Testis (tissue), 2 donors: ENCODE measurements at regions not wholly inside any gene's neighbourhood (a gene's known extent, or its start where the extent isn't known, plus 50 kb on each side); places are given as distances from the start of the nearest gene placed in this dataset.

ENCODE experiments used
- DNase-seq: peaks from one replicate; pipeline ENCODE4 v3.0.0-alpha.2; 2019
- H3K27ac ChIP-seq, 2 donors: fragments of 200-600 bp; sonication (generic); one replicate each; pipeline ENCODE4 v1.5.1; 2019
- H3K27me3 ChIP-seq: fragments of 200-600 bp; sonication (generic); one replicate; pipeline ENCODE4 v1.5.1; 2019
- H3K36me3 ChIP-seq: fragments of 200-600 bp; sonication (generic); one replicate; pipeline ENCODE4 v1.5.1; 2017; ENCODE audit warnings: low read depth; ENCODE audit errors: missing control alignments
- H3K4me1 ChIP-seq: fragments of 200-600 bp; sonication (generic); one replicate; pipeline ENCODE4 v1.5.1; 2019
- H3K4me3 ChIP-seq, 2 donors: fragments of 200-600 bp; sonication (generic); one replicate each; pipeline ENCODE4 v1.5.1; 2017 to 2019
- H3K9me3 ChIP-seq: fragments of 200-600 bp; sonication (generic); one replicate; pipeline ENCODE4 v1.5.1; 2017
- POLR2A ChIP-seq: fragments of 450-650 bp; IDR thresholded peaks from one replicate; pipeline ENCODE4 v1.6.1; 2017; ENCODE audit warnings: antibody characterized with exemption, mild to moderate bottlenecking, moderate library complexity
- WGBS, 2 donors: methylation state at CpG; one replicate each; pipeline ENCODE4 v1.1.5; 2018; 5-methylcytosine and 5-hydroxymethylcytosine counted together
- intact Hi-C: fragments of 100-400 bp; cut with DNase I; formaldehyde crosslinking; loops from one replicate; pipeline ENCODE4 v1.15.1; 2023; ENCODE audit warnings: low total_unique reads
- TF ChIP-seq, protein P1 (sequence below), 3 experiments: fragments of 450-650 bp in 2 of 3; fragments of 200-600 bp in 1 of 3; sonication (generic) in 1 of 3; IDR thresholded peaks; one replicate each; pipeline ENCODE4 v1.5.1; 2016 to 2019; ENCODE audit warnings: antibody characterized with exemption in 3 of 3, mild to moderate bottlenecking in 2 of 3, moderate library complexity in 1 of 3

DNA sequence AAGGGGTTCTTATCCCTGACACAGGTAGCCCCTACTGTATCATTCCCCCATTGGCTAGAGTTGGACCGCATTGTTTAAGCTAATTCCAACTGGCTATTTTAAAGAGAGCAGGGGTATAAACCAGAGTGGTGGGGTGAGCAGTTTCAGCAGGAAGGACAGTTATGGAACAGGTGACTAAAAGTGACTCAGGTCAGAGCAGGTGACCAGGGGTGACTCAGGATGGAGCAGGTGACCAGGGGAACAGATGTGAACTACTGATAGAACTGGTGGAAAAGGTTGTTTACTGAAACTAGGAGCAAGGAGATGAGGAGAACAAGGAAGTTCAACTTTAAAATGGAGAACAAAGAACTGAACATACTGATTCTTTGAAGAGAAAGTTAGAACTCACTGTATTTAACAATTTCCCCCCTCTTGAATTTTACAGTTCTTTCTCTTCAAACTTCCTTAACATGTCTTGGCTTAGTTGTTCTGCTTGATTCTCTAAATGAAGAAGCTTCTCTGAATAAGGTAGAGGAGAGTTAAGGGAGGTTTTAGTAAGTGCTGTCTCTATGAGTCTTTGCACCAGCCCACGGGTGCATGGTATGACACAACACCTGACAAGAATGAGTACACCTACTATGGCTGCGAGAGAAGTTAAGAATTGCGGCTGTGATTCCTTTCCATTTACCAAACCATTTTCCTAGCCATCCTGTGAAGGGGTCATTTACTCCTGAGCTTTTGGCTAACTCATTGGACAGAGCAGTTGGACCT, 83.4 kb upstream of the WNT7A start:
- no peak overlapping the region for H3K4me3 ChIP-seq
- WGBS, 2 donors: 92 to 98% methylated on average over 4 of the region's 4 CpGs
- no peaks in the 10 kb centered on the region for H3K9me3 ChIP-seq
- no peaks in the 10 kb centered on the region for H3K27me3 ChIP-seq
- H3K36me3 ChIP-seq: no peaks in the 10 kb centered on the region
- intact Hi-C loops: no loop called here
- no peaks in the 10 kb centered on the region for H3K4me1 ChIP-seq
- no peak for DNase-seq
- TF ChIP-seq POLR2A: no peak
- TF ChIP-seq, protein P1, sequence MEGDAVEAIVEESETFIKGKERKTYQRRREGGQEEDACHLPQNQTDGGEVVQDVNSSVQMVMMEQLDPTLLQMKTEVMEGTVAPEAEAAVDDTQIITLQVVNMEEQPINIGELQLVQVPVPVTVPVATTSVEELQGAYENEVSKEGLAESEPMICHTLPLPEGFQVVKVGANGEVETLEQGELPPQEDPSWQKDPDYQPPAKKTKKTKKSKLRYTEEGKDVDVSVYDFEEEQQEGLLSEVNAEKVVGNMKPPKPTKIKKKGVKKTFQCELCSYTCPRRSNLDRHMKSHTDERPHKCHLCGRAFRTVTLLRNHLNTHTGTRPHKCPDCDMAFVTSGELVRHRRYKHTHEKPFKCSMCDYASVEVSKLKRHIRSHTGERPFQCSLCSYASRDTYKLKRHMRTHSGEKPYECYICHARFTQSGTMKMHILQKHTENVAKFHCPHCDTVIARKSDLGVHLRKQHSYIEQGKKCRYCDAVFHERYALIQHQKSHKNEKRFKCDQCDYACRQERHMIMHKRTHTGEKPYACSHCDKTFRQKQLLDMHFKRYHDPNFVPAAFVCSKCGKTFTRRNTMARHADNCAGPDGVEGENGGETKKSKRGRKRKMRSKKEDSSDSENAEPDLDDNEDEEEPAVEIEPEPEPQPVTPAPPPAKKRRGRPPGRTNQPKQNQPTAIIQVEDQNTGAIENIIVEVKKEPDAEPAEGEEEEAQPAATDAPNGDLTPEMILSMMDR (IDR thresholded peaks at IDR 0.05): no peak
- no peak overlapping the region for H3K27ac ChIP-seq

- Histone ChIP-seq H3K4me3 (no peak overlapping the region), H3K9me3 (no peaks in the 10 kb centered on the region), H3K36me3 (no peaks in the 10 kb centered on the region), H3K4me1 (no peaks in the 10 kb centered on the region), H3K27ac (no peak overlapping the region), H3K27me3 (no peaks in the 10 kb centered on the region)
- no peak for DNase-seq
- intact Hi-C loops: no loop called here
- TF ChIP-seq, protein P1 (IDR thresholded peaks at IDR 0.05): no peak
- TF ChIP-seq POLR2A: no peak
- 62 to 64% methylated on average over 11 of the region's 11 CpGs for WGBS, 2 donors
Observed at GRCh38 chr3:13954741-13955483, 75.0 kb upstream of the WNT7A start.

- Histone ChIP-seq H3K27me3 (no peaks in the 10 kb centered on the region), H3K36me3 (no peaks in the 10 kb centered on the region), H3K27ac (no peak overlapping the region), H3K9me3 (no peaks in the 10 kb centered on the region), H3K4me1 (no peaks in the 10 kb centered on the region), H3K4me3 (no peak overlapping the region)
- TF ChIP-seq POLR2A: no peak
- TF ChIP-seq, protein P1 (IDR thresholded peaks at IDR 0.05): no peak
- WGBS, 2 donors: 47 to 65% methylated on average over 4 of the region's 4 CpGs
- intact Hi-C loops: no loop called here
- no peak for DNase-seq
Observed at GRCh38 chr3:13954266-13954665, 74.4 kb upstream of the WNT7A start.

DNA sequence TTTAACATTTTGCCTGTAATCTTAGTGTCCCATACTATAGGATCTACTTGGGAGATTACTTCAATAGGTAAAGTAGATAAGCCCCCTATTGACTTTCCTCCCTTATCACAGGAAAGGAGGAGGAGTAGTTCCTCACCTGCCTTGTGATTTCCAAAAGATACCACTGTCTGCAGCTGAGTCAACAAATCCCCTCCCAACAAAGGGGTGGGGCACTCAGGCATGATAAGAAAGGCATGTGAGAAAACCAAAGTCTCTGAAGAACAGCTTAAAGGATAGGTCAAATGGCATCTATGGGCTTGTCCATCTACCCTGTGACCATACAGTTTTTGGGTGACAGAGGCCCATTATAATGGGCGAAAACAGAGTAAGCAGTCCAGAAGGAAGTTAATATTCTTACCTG, 71.3 kb upstream of the WNT7A start:
- H3K36me3 ChIP-seq: no peaks in the 10 kb centered on the region
- H3K9me3 ChIP-seq: no peaks in the 10 kb centered on the region
- 85 to 91% methylated on average over 1 of the region's 1 CpG for WGBS, 2 donors
- TF ChIP-seq POLR2A: no peak
- TF ChIP-seq, protein P1 (IDR thresholded peaks at IDR 0.05): no peak
- DNase-seq: no peak
- H3K27ac ChIP-seq: no peak overlapping the region
- H3K4me1 ChIP-seq: no peaks in the 10 kb centered on the region
- intact Hi-C loops: no loop called here
- H3K4me3 ChIP-seq: no peak overlapping the region
- H3K27me3 ChIP-seq: no peaks in the 10 kb centered on the region
